Astrocyte (in vitro differentiated cells and primary cell): ENCODE measurements at regions not wholly inside any gene's neighbourhood (a gene's known extent, or its start where the extent isn't known, plus 50 kb on each side); places are given as distances from the start of the nearest gene placed in this dataset.

Experiments used
- EZH2 ChIP-seq: IDR thresholded peaks from 2 replicates; pipeline ENCODE4 v1.6.1; 2012; ENCODE audit warnings: mild to moderate bottlenecking, low read length, inconsistent platforms; ENCODE audit not compliant: insufficient read depth
- TF ChIP-seq, protein P1 (sequence below): IDR thresholded peaks from 2 replicates; pipeline ENCODE4 v1.5.1; 2011; ENCODE audit warnings: low read depth, mild to moderate bottlenecking, inconsistent platforms, low read length, moderate library complexity; ENCODE audit not compliant: insufficient read depth

DNA sequence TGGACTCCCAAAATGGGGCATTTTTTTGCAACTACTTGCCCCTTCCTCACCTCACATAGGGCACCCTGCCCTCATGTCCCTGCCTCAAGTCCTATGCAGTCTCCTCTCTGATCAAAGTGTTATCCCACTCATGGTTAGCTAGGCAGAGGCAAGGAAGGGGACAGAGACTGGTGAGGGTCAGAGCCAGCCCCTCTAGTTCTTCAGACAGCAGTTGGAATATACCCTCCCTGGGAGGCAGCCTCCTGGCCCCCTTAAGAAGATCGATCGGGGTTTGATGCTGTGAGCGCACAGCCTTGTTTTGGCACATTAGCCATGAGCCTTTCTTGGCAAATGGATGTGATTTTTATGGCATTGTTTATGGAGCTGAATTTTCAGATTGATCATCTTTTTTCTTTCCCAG, 436.9 kb downstream of the BUD13 start:
- TF ChIP-seq, protein P1, sequence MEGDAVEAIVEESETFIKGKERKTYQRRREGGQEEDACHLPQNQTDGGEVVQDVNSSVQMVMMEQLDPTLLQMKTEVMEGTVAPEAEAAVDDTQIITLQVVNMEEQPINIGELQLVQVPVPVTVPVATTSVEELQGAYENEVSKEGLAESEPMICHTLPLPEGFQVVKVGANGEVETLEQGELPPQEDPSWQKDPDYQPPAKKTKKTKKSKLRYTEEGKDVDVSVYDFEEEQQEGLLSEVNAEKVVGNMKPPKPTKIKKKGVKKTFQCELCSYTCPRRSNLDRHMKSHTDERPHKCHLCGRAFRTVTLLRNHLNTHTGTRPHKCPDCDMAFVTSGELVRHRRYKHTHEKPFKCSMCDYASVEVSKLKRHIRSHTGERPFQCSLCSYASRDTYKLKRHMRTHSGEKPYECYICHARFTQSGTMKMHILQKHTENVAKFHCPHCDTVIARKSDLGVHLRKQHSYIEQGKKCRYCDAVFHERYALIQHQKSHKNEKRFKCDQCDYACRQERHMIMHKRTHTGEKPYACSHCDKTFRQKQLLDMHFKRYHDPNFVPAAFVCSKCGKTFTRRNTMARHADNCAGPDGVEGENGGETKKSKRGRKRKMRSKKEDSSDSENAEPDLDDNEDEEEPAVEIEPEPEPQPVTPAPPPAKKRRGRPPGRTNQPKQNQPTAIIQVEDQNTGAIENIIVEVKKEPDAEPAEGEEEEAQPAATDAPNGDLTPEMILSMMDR = no peak
- no peak for TF ChIP-seq EZH2
